CD1c-positive myeloid dendritic cell (primary cell): ENCODE measurements at regions not wholly inside any gene's neighbourhood (a gene's known extent, or its start where the extent isn't known, plus 50 kb on each side); places are given as distances from the start of the nearest gene placed in this dataset.

Experiments
- DNase-seq: peaks from one replicate; pipeline ENCODE4 v3.0.0-alpha.2; 2016; ENCODE audit errors: extremely low spot score

GRCh38 chr10:105387971-105388370 lies 746.9 kb downstream of the SORCS3 start:
- no peak for DNase-seq

- no peak for DNase-seq
Observed at GRCh38 chr10:105383978-105384377, 742.9 kb downstream of the SORCS3 start.

- no peak for DNase-seq
Observed at GRCh38 chr10:105370692-105371091, 729.6 kb downstream of the SORCS3 start.

- DNase-seq, result no peak
Observed at GRCh38 chr10:105359708-105360107, 718.6 kb downstream of the SORCS3 start.

GRCh38 chr10:105358911-105359310 lies 717.8 kb downstream of the SORCS3 start:
- DNase-seq, result no peak

- no peak for DNase-seq
Observed at GRCh38 chr10:105356626-105357025, 715.5 kb downstream of the SORCS3 start.

GRCh38 chr10:105354010-105354409 lies 712.9 kb downstream of the SORCS3 start:
- no peak for DNase-seq

GRCh38 chr10:105352827-105353226 lies 711.7 kb downstream of the SORCS3 start:
- DNase-seq, result no peak

GRCh38 chr10:105352281-105352680 lies 711.2 kb downstream of the SORCS3 start:
- DNase-seq, result no peak

GRCh38 chr10:105351187-105351586 lies 710.1 kb downstream of the SORCS3 start:
- DNase-seq, result no peak

GRCh38 chr10:105347487-105347886 lies 706.4 kb downstream of the SORCS3 start:
- DNase-seq, result no peak

- no peak for DNase-seq
Observed at GRCh38 chr10:105342606-105343005, 701.5 kb downstream of the SORCS3 start.

GRCh38 chr10:105339669-105340068 lies 698.6 kb downstream of the SORCS3 start:
- DNase-seq, result no peak

- no peak for DNase-seq
Observed at GRCh38 chr10:105328503-105329133, 687.5 kb downstream of the SORCS3 start.
